Activated CD4-positive, alpha-beta memory T cell treated with anti-CD3 and anti-CD28 coated beads, Interleukin-2, amount 10 ng/mL, durations not matched to agents 7 days and 5 days (primary cell): ENCODE measurements at regions not wholly inside any gene's neighbourhood (a gene's known extent, or its start where the extent isn't known, plus 50 kb on each side); places are given as distances from the start of the nearest gene placed in this dataset.
"Not testable (repeated sequence)": the region's sequence is repeated elsewhere in the genome, so short reads cannot be mapped to it uniquely, and the experiment has no call there.

Source experiments
- CTCF ChIA-PET: fragments of 350-600 bp; sonication (Branson Sonifier 250); formaldehyde crosslinking; loops from one replicate; lab custom pipeline; 2021; ENCODE audit warnings: antibody characterized with exemption, inconsistent platforms; lab: Charles Lee
- POLR2A ChIA-PET: fragments of 350-600 bp; sonication (Branson Sonifier 250); formaldehyde crosslinking; loops from one replicate; lab custom pipeline; 2021; ENCODE audit warnings: antibody characterized with exemption; lab: Charles Lee
- DNase-seq: peaks from one replicate; pipeline ENCODE4 v3.0.0-alpha.2; 2020
- H3K27ac Mint-ChIP-seq: one replicate; pipeline ENCODE4 v1.8.0; 2021; ENCODE audit warnings: mild to moderate bottlenecking, mixed read lengths
- H3K27me3 Mint-ChIP-seq: one replicate; pipeline ENCODE4 v1.8.0; 2021; ENCODE audit warnings: mixed read lengths
- H3K36me3 Mint-ChIP-seq: one replicate; pipeline ENCODE4 v1.8.0; 2021; ENCODE audit warnings: low read depth, mixed read lengths
- H3K4me1 Mint-ChIP-seq: one replicate; pipeline ENCODE4 v1.8.0; 2021; ENCODE audit warnings: mixed read lengths
- H3K4me3 Mint-ChIP-seq: one replicate; pipeline ENCODE4 v1.8.0; 2021; ENCODE audit warnings: mild to moderate bottlenecking, mixed read lengths
- H3K9me3 Mint-ChIP-seq: one replicate; pipeline ENCODE4 v1.8.0; 2021; ENCODE audit warnings: mixed read lengths

DNA sequence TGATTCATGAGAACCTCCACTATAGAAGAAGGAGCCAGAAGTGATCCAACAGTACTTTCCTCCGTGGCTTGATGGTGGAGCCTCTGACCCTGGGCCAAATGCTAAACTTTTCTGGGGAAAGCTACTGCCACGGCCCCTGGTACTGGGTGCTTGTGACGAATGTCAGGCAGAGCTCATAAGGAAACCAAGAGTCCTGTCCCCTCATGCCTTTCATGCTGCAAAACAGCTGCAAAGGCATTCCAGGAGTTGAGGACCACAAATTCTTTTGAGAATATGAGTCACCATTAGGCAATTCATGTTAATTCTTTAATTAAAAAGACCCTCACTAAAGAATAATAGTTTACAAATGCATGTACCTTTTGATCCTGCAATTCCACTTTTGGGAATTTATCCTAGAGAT lies 700.4 kb upstream of the FAM241A start:
- POLR2A ChIA-PET, H3K27ac Mint-ChIP-seq, H3K9me3 Mint-ChIP-seq, H3K4me1 Mint-ChIP-seq, H3K36me3 Mint-ChIP-seq, H3K27me3 Mint-ChIP-seq, H3K4me3 Mint-ChIP-seq, DNase-seq, CTCF ChIA-PET: not testable (repeated sequence)

DNA sequence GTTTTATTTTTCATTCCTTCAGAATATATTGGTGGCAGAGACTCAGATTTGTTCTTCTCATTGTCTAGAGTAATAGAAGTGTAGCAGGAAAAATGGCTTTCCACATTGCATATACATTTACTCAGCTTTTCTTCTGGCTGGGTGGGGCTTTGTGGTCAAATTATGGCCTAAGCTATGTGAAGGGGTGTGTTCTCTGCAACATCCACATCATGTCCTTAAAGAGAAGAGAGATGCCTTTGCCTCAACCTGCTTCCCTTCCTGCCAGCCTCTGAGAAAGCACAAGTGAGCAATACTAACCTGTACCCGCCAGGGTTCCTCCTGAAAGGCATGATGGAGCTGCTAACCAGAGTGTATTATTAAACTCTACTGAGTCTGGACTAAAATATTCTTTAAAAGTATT lies 695.6 kb upstream of the FAM241A start:
- POLR2A ChIA-PET = no interaction called here

DNA sequence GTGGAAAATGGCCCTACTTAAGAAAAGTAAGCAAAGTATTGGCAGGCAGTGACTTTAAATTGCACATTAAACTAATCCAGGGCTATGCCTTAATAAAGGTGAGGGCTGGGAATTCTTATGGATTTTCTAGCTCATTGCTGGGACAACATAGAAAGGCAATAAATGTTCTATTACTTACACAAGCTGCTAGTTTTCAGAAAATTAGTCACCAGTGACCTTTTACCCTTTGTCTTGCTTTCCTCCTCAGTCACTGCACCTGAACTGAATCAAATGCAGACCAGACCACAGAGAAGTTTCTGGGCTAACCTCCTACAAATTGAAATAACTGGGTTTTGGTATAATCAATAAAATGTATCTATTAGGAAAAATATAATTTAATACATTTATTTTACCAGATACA lies 694.4 kb upstream of the FAM241A start:
- POLR2A ChIA-PET = no interaction called here
- H3K27ac Mint-ChIP-seq = no peak overlapping the region
- no peak for DNase-seq
- H3K27me3 Mint-ChIP-seq = no peaks in the 10 kb centered on the region
- CTCF ChIA-PET = no interaction called here
- no peaks in the 10 kb centered on the region for H3K36me3 Mint-ChIP-seq
- H3K4me1 Mint-ChIP-seq = no peaks in the 10 kb centered on the region
- no peak overlapping the region for H3K4me3 Mint-ChIP-seq
- peaks cover 2% of the 10 kb centered on the region for H3K9me3 Mint-ChIP-seq

More for the DNA sequence above, 695.6 kb upstream of the FAM241A start:
- DNase-seq = no peak
- H3K27ac Mint-ChIP-seq = no peak overlapping the region
- H3K4me1 Mint-ChIP-seq = no peaks in the 10 kb centered on the region
- no peak overlapping the region for H3K4me3 Mint-ChIP-seq
- CTCF ChIA-PET = no interaction called here
- H3K9me3 Mint-ChIP-seq = peaks cover 2% of the 10 kb centered on the region
- H3K36me3 Mint-ChIP-seq = no peaks in the 10 kb centered on the region
- no peaks in the 10 kb centered on the region for H3K27me3 Mint-ChIP-seq

DNA sequence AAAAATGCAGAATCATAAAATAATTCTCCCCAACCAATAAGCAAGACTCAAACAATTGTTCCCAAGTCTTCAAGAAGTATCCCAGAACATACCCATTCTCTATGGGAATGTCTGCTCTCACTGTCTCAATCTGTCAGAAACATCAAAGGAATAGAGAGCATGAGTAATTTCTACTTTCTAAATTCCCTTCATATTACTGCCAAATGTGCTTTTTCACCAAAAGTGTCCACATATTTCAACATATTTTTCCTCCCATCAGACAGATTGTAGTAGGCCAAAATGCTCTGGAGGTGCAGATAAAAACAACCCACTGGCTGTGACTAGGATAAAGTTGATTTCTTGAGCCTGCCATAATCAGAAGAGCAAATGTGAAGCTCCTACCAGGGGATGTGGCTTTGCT lies 692.0 kb upstream of the FAM241A start:
- peaks cover 2% of the 10 kb centered on the region for H3K9me3 Mint-ChIP-seq
- H3K36me3 Mint-ChIP-seq = no peaks in the 10 kb centered on the region
- POLR2A ChIA-PET = no interaction called here
- CTCF ChIA-PET = no interaction called here
- no peaks in the 10 kb centered on the region for H3K4me1 Mint-ChIP-seq
- no peak overlapping the region for H3K27ac Mint-ChIP-seq
- DNase-seq = no peak
- no peaks in the 10 kb centered on the region for H3K27me3 Mint-ChIP-seq
- H3K4me3 Mint-ChIP-seq = no peak overlapping the region

DNA sequence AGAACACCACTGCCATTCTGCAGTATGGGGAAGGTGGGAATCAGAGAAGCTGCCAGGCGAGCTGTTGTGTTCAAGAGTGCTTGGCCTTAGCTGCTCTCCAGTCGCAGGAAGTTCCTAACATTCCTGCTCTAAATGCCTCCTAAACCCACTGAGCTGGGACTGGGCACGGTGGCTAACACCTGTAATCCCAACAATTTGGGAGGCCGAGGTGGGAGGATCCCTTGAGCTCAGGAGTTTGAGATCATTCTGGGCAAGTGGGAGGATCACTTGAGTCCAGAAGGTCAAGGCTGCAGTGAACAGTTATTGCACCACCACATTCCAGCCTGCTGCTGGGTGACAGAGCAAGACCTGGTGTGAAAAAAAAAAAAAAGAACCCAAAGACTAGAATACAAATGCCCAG lies 690.3 kb upstream of the FAM241A start:
- Mint-ChIP-seq H3K9me3 (peaks cover 2% of the 10 kb centered on the region), H3K27ac (no peak overlapping the region), H3K27me3 (no peaks in the 10 kb centered on the region), H3K36me3 (no peaks in the 10 kb centered on the region), H3K4me3 (no peak overlapping the region), H3K4me1 (no peaks in the 10 kb centered on the region)
- CTCF ChIA-PET = interaction anchor here (0.7 kb wide), 1 partner anchor 612 kb away, joined by 3 read pairs; no protein-coding TSS in a partner anchor
- no peak for DNase-seq
- POLR2A ChIA-PET = no interaction called here

DNA sequence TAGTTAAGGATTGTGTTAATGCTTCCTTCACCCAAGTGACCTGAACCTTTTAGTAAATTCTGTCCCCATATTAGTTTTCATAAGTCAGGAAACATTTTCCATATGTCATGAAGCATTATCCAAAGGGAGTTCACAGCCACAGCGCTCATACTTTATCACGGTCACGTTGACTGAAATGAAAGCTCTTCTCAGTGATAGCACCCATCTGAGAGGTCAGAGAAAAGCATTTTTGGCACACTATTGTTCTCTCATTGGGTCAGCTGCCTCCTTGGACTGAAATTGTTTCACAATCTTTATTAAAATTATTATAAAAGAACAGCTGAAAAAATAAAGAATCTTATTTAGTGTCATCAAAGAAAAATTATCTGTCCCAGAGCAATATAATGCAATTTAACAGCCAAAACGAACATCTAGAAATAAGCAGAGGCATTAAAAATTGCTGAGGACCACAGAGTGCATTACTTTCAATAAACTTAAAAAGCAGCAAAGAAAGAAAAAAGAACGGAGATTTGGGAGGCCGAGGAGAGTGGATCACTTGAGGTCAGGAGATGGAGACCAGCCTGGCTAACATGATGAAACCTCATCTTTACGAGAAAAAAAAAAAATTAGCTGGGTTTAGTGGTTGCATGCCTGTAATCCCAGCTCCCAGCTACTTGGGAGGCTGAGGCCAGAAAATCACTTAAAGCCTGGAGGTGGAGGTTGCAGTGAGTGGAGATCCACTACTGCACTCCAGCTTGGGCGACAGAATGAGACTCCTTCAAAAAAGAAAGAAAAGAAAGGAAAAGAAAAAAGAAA lies 680.8 kb upstream of the FAM241A start:
- H3K36me3 Mint-ChIP-seq = no peaks in the 10 kb centered on the region
- CTCF ChIA-PET = no interaction called here
- POLR2A ChIA-PET = no interaction called here

DNA sequence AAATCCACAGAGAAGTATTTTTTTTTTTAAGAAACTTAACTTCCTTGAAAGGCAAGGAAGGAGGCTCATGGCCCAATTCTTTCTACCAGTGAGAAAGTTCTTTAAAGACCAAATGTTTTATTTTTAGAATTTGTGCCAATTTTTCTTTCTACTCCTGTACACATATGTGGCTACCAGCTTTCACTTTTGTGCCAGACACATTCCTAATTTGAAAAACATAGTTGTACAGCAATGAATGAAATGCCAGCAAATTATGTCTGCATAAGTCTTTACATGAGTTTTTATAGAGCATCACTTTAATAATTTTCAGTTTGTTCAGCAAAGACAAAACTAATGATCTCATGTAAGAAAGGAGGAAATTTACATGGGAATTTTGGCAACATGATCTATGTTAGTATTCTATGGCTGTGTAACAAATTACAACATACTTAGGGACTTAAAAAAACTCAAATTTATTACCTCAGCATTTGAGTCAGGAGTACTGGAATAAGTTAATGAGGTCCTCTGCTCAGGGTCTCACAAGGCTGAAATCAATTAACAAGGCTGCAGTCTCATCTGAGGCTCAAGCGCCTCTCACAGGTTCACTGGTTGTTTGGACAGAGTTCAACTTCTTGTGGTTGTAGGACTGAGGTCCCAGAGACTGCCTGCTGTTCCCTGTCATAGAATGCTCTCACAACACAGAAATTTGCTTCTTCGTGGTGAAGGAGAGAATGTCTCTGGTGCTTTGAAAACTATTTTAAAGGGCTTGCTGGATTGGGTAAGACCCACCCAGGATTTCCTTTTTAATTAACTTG lies 678.2 kb upstream of the FAM241A start:
- Mint-ChIP-seq H3K27me3 (no peaks in the 10 kb centered on the region), H3K4me1 (no peaks in the 10 kb centered on the region), H3K9me3 (no peaks in the 10 kb centered on the region), H3K36me3 (no peaks in the 10 kb centered on the region), H3K4me3 (no peak overlapping the region), H3K27ac (no peak overlapping the region)
- no peak for DNase-seq
- POLR2A ChIA-PET = no interaction called here
- CTCF ChIA-PET = no interaction called here

More for the DNA sequence above, 680.8 kb upstream of the FAM241A start:
- Mint-ChIP-seq H3K4me3 (no peak overlapping the region), H3K27ac (no peak overlapping the region), H3K9me3 (no peaks in the 10 kb centered on the region), H3K4me1 (no peaks in the 10 kb centered on the region), H3K27me3 (no peaks in the 10 kb centered on the region)
- DNase-seq = no peak

DNA sequence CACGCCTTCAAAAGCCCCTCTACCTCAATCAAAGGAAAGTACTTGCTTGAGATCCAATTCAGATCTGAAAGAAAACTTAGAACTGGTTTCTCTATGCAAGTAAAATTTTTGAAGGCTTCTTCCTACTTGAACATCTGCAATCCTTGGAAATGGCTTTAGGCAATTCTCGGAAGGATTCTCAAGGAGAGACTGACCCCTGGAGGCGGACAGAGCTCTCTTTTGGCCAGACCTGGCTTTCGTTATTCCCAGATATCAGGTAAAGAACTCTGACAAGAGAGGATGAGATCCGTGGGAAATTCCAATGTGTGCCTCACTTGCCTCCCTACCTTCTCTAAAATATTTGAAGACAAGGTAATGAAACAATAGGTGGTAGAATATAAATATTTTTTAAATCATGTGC lies 670.3 kb upstream of the FAM241A start:
- H3K4me1 Mint-ChIP-seq = no peaks in the 10 kb centered on the region
- DNase-seq = no peak
- no peaks in the 10 kb centered on the region for H3K27me3 Mint-ChIP-seq
- ChIA-PET CTCF (no interaction called here), POLR2A (no interaction called here)
- no peak overlapping the region for H3K27ac Mint-ChIP-seq
- no peaks in the 10 kb centered on the region for H3K36me3 Mint-ChIP-seq
- H3K9me3 Mint-ChIP-seq = no peaks in the 10 kb centered on the region
- no peak overlapping the region for H3K4me3 Mint-ChIP-seq

DNA sequence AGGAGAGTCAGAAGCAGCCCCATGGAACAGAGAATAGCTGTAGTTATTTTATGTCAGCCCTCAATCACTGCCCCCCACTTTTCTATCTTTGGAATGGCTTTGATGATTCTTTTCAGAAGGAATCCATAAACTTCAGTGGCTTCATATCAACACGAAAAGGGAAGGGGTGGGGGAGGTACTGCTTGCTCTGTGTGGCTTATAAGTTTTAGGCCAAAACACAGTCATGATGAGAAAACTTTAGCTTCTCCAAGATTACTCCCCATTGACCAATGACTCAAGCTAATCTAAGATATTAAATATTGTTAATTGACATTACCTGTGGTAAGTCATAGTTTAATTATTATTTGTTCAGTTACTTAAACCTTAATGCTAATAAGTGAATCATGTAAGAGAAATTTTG lies 669.6 kb upstream of the FAM241A start:
- Mint-ChIP-seq H3K36me3 (no peaks in the 10 kb centered on the region), H3K4me1 (no peaks in the 10 kb centered on the region), H3K27ac (no peak overlapping the region), H3K27me3 (no peaks in the 10 kb centered on the region), H3K9me3 (no peaks in the 10 kb centered on the region), H3K4me3 (no peak overlapping the region)
- POLR2A ChIA-PET = no interaction called here
- no peak for DNase-seq
- CTCF ChIA-PET = no interaction called here

DNA sequence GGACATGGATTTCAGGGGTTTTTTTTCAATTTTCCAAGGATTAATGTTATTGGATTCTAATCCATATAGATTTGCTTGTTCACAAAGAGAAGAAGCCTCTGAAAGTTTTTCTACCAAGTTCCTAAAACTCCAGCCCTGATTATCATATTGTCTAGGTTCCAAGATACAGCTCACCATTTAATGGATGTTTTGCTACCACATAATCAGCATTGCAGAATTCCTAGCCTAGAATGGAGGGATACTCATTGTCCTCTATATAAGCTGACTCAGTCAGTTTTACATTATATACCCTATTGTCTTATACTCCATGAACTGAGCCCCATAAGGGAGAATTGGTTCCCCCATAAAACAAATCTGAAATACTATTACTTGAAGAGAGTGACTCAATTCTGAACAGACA lies 664.7 kb upstream of the FAM241A start:
- no peak overlapping the region for H3K4me3 Mint-ChIP-seq
- POLR2A ChIA-PET = no interaction called here
- CTCF ChIA-PET = no interaction called here
- peaks cover 15% of the 10 kb centered on the region for H3K9me3 Mint-ChIP-seq
- DNase-seq = no peak
- no peaks in the 10 kb centered on the region for H3K4me1 Mint-ChIP-seq
- no peaks in the 10 kb centered on the region for H3K36me3 Mint-ChIP-seq
- H3K27ac Mint-ChIP-seq = no peak overlapping the region
- no peaks in the 10 kb centered on the region for H3K27me3 Mint-ChIP-seq

DNA sequence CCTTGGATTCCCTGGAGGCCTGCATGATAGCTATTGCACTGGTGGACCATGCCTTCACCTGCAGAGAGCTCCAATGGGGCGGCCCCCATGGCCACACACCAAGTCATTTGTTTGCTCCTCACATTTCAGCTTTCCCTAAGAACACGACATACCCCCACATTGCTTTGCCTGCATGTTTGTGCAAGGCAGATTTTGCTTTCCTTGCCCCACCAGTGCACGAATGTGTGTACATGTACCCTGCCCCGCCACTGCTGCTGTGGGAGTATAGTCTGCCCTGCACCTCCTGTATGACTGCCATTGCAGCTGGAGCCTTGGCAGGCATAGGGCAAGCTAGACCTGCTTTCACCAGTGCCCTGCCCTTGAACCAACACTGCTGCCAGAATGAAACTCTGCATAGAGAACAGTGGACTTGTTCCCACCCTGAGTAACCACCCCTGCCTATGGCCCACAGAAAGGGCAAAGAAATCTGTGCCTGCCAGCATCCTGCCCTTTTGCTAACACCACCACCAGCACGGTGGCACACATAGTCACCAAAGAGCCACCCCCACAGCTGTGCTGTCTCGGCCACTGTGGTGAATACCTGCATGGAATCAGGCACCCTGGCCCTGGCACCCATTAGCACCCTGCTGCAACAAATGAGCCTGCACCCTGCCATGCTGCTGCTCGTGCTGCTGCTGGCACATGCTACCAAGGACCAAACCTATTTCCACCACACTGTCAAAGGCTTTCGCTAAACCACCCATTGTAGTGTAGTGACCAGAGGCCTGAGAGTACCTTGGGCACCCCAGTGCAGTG lies 661.7 kb upstream of the FAM241A start:
- Mint-ChIP-seq H3K4me1 (no peaks in the 10 kb centered on the region), H3K36me3 (no peaks in the 10 kb centered on the region), H3K27ac (no peak overlapping the region), H3K9me3 (peaks cover 15% of the 10 kb centered on the region), H3K4me3 (no peak overlapping the region), H3K27me3 (no peaks in the 10 kb centered on the region)
- DNase-seq = no peak
- ChIA-PET CTCF (no interaction called here), POLR2A (no interaction called here)

DNA sequence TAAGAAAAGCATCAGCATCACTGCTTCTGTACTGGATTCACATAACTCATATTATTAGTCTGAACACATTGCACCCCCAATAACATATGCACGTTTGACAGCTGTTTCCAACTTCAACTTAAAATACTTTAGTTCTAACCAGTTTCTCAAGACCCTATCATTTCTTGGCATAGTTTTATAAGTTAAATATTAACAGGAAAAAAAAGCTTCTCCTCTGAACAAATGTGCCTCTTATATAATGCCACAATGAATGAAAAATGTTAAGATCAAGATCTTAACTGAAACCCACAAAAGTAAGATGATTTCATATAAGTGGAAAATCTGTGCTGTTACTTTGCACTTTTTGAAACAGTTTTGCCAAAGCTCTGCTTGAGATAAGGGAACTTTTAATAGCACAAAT lies 652.8 kb upstream of the FAM241A start:
- Mint-ChIP-seq H3K9me3 (peaks cover 3% of the 10 kb centered on the region), H3K36me3 (no peaks in the 10 kb centered on the region), H3K4me3 (no peak overlapping the region), H3K27me3 (no peaks in the 10 kb centered on the region), H3K4me1 (no peaks in the 10 kb centered on the region), H3K27ac (no peak overlapping the region)
- ChIA-PET CTCF (no interaction called here), POLR2A (no interaction called here)
- no peak for DNase-seq

DNA sequence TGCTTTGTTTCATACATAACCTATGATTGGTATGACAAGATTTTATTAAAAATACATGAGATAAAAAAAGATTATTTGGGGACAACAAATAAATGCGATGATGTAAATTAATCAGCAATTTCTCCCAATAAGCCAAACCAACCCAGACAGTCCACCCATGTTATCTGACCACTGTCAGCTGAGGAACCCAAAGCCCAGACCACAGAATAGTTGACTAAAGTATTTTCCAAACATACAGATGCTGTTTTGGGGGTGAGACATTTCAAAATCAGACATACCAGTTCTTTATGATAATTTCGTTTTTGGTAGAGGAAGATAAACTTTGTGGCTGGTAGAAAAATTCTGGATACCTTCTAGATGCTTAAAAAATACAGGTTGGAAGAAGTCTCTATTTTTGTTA lies 650.8 kb upstream of the FAM241A start:
- no peaks in the 10 kb centered on the region for H3K4me1 Mint-ChIP-seq
- H3K36me3 Mint-ChIP-seq = no peaks in the 10 kb centered on the region
- no peak overlapping the region for H3K4me3 Mint-ChIP-seq
- H3K27me3 Mint-ChIP-seq = no peaks in the 10 kb centered on the region
- H3K9me3 Mint-ChIP-seq = peaks cover 3% of the 10 kb centered on the region
- CTCF ChIA-PET = no interaction called here
- H3K27ac Mint-ChIP-seq = no peak overlapping the region
- DNase-seq = no peak
- POLR2A ChIA-PET = no interaction called here
